LNCaP clone FGC (cell line): ENCODE measurements at regions not wholly inside any gene's neighbourhood (a gene's known extent, or its start where the extent isn't known, plus 50 kb on each side); places are given as distances from the start of the nearest gene placed in this dataset.

Source experiments
- DNase-seq: peaks from one replicate; pipeline ENCODE4 v3.0.0-alpha.2; 2011; ENCODE audit warnings: low read depth
- H3K4me3 ChIP-seq: 2 replicates; pipeline ENCODE4 v1.5.1; 2011; ENCODE audit warnings: mild to moderate bottlenecking, low read depth, low read length, control low read depth
- TF ChIP-seq, protein P1 (sequence below): IDR thresholded peaks from 2 replicates; pipeline ENCODE4 v1.5.1; 2012; ENCODE audit warnings: mild to moderate bottlenecking; ENCODE audit not compliant: control insufficient read depth, insufficient read depth; ENCODE audit errors: extremely low read depth

DNA sequence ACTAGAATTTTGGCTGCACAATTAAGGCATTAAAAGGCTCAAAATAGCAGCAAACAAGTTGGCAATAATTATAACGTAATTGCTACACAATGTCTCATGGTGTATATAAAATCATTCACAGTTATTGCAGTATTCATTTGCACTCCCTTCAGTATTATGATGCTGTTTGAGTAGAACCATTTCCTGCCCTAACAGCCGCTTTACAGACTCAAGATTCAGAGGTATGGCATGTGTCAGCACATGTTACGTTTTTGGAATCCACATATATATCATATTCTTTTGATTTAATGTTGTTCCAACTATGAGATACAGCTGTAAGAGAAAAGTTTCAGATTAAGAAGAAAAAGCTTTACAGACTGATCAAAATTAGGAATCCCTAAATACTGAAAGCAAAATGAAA is 56.3 kb upstream of the NCKAP5 start:
- TF ChIP-seq, protein P1, sequence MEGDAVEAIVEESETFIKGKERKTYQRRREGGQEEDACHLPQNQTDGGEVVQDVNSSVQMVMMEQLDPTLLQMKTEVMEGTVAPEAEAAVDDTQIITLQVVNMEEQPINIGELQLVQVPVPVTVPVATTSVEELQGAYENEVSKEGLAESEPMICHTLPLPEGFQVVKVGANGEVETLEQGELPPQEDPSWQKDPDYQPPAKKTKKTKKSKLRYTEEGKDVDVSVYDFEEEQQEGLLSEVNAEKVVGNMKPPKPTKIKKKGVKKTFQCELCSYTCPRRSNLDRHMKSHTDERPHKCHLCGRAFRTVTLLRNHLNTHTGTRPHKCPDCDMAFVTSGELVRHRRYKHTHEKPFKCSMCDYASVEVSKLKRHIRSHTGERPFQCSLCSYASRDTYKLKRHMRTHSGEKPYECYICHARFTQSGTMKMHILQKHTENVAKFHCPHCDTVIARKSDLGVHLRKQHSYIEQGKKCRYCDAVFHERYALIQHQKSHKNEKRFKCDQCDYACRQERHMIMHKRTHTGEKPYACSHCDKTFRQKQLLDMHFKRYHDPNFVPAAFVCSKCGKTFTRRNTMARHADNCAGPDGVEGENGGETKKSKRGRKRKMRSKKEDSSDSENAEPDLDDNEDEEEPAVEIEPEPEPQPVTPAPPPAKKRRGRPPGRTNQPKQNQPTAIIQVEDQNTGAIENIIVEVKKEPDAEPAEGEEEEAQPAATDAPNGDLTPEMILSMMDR, result no peak
- DNase-seq, result no peak
- no peak overlapping the region for H3K4me3 ChIP-seq

DNA sequence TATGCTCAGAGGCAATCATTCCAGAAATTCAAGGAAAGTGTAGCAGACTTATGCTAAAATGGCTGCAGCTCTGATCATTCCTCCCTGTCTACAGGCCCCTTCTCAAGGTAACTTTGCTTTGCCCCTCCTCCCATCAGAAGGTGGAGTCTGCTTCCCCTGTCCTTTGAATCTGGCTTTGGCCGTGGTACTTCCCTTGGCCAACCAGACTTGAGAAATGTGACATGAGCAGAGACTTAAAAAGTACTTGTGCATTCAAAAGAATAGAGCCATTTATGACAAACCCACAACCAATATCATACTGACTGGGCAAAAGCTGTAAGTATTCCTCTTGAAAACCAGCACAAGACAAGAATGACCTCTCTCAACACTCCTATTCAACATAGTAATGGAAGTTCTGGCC is 59.5 kb upstream of the NCKAP5 start:
- no peak overlapping the region for H3K4me3 ChIP-seq
- TF ChIP-seq, protein P1, result no peak
- DNase-seq, result no peak

DNA sequence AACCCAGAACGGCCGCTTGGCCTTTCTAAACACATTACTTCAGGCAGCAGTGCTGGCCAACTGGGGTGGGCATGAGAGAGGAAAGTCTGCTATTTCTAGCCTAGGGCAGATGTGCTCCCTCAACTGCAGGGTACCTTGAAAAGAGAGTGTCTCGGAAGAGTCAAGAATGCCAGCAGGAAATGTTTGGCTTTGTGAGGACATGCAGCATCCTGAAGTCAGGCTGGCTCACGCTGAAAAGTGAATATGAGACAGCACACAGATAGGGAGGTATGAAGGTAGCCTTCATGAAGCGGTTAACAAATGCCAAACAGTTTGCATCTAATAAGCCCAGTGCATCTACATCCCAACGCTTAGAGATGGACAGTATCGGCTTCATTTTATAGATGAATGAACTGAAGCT is 65.0 kb upstream of the NCKAP5 start:
- no peak overlapping the region for H3K4me3 ChIP-seq
- DNase-seq, result no peak
- TF ChIP-seq, protein P1, result no peak

DNA sequence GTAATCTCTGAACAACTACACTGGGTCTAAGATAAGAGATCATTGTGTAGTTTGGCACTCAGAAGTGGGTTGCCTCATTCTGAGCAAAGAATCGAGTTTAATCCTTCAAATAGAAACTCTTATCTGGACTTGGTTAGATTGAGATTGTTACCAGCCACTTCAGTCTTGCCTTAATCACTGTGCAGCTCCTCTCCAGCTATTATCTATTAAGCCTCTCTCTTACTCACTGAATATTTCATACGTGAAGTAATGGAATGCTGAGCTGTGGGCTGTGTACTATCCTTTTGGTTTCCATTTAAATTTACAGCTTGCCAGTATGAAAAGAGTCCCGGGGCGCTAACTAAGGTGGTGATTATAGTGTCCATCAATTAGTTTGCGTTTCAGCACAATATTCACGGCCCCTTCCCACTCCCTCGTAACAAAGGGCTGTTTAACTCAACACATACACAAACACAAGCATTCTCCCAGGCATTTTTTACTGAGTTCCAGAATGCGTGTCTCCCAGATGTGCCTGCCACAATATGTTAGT is 65.7 kb upstream of the NCKAP5 start:
- TF ChIP-seq, protein P1, result no peak
- DNase-seq, result no peak
- H3K4me3 ChIP-seq, result no peak overlapping the region

DNA sequence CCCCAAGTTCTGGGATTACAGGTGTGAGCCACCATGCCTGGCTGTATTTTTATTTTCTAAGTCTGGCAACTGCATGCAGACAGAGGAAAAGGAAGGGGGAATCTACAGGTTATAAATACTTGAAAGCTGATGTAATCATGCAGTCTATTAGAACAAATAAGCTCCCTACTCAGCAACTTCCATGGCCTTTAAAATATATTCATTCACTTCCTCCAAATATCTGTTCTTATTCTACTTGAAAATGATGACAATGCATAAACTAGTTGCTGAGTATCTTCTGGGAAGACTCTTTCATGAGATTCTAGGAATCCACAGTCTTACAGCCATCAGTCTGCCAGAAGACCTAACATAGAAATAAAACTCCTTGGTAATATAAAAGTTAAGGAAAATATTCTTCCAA is 66.9 kb upstream of the NCKAP5 start:
- DNase-seq, result no peak
- H3K4me3 ChIP-seq, result no peak overlapping the region
- TF ChIP-seq, protein P1, result no peak

DNA sequence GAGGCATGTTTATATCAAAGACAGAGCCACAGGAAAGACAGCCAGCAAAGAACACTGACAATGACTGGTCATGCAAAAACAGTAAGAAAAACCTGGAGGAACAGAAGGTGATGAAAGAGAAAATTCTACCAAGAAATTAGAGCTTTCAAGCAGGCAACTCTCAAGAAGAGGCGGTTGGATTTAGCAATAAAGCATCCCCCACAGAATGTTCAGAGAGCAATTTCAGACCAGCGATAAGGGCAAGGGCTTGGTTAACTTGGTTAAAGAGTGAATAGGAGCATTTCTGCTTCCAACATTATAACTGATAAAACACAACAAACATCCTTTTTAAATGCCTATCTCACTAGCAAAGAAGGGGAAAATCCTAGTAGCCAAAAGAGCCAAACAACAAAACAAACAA is 68.0 kb upstream of the NCKAP5 start:
- H3K4me3 ChIP-seq, result no peak overlapping the region
- TF ChIP-seq, protein P1, result no peak
- DNase-seq, result no peak

DNA sequence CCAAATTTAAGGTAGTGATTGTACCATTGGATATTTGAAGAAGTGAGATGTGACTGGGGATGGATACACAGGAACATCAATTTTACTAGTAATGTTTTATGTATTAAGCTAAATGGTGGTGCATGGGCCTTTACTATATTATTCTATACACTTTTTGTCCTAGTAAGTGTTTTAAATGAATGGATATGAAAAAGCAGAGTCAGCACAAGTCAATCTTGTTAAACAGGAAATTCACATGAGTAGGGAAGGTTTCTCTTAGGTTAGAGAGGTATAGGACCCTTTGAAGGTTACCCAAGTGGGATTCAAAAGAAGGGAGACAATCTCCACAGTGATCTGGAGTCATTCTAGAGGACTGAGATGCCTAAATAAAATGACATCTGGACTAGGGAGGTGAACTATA is 71.8 kb upstream of the NCKAP5 start:
- no peak overlapping the region for H3K4me3 ChIP-seq
- DNase-seq, result no peak
- TF ChIP-seq, protein P1, result no peak
